ENCODE measurements at regions not wholly inside any gene's neighbourhood (a gene's known extent, or its start where the extent isn't known, plus 50 kb on each side); places are given as distances from the start of the nearest gene placed in this dataset.

DNA sequence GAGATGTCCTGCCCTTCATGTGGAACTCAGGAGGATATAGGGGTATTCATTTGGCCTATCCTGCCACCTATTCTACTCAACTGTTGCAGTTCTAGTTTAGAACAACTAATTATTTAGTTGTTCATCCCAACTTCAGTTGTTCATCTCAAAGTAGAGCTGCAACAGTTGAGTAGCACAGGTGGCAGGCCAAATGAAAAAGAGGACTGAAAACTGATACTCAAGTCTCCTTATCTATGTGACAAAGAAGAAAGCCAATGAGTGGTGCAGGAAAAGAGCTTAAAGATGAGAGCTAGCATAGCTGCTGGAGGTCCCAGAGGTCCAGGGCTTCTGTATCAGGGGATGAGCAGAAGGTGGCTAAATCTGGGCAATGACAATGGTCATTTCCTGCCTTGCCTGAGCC, 148.9 kb upstream of the KITLG start (continued):
- TF ChIP-seq, protein P1, sequence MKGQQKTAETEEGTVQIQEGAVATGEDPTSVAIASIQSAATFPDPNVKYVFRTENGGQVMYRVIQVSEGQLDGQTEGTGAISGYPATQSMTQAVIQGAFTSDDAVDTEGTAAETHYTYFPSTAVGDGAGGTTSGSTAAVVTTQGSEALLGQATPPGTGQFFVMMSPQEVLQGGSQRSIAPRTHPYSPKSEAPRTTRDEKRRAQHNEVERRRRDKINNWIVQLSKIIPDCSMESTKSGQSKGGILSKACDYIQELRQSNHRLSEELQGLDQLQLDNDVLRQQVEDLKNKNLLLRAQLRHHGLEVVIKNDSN (IDR thresholded peaks at IDR 0.05; ENCODE audit: borderline replicate concordance, low read depth), result no peak
- TF ChIP-seq ELF1 (IDR thresholded peaks at IDR 0.05), result no peak
- no peak for TF ChIP-seq GABPA (IDR thresholded peaks at IDR 0.05; ENCODE audit: low read depth)
- TF ChIP-seq, protein P2, sequence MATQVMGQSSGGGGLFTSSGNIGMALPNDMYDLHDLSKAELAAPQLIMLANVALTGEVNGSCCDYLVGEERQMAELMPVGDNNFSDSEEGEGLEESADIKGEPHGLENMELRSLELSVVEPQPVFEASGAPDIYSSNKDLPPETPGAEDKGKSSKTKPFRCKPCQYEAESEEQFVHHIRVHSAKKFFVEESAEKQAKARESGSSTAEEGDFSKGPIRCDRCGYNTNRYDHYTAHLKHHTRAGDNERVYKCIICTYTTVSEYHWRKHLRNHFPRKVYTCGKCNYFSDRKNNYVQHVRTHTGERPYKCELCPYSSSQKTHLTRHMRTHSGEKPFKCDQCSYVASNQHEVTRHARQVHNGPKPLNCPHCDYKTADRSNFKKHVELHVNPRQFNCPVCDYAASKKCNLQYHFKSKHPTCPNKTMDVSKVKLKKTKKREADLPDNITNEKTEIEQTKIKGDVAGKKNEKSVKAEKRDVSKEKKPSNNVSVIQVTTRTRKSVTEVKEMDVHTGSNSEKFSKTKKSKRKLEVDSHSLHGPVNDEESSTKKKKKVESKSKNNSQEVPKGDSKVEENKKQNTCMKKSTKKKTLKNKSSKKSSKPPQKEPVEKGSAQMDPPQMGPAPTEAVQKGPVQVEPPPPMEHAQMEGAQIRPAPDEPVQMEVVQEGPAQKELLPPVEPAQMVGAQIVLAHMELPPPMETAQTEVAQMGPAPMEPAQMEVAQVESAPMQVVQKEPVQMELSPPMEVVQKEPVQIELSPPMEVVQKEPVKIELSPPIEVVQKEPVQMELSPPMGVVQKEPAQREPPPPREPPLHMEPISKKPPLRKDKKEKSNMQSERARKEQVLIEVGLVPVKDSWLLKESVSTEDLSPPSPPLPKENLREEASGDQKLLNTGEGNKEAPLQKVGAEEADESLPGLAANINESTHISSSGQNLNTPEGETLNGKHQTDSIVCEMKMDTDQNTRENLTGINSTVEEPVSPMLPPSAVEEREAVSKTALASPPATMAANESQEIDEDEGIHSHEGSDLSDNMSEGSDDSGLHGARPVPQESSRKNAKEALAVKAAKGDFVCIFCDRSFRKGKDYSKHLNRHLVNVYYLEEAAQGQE (IDR thresholded peaks at IDR 0.05; ENCODE audit: low read depth, low read length), result no peak
- TF ChIP-seq NRF1 (IDR thresholded peaks at IDR 0.05; ENCODE audit: low read depth, low read length), result no peak
- TF ChIP-seq, protein P3, sequence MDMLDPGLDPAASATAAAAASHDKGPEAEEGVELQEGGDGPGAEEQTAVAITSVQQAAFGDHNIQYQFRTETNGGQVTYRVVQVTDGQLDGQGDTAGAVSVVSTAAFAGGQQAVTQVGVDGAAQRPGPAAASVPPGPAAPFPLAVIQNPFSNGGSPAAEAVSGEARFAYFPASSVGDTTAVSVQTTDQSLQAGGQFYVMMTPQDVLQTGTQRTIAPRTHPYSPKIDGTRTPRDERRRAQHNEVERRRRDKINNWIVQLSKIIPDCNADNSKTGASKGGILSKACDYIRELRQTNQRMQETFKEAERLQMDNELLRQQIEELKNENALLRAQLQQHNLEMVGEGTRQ (IDR thresholded peaks at IDR 0.05; ENCODE audit: borderline replicate concordance, low read depth, low read length), result no peak

DNA sequence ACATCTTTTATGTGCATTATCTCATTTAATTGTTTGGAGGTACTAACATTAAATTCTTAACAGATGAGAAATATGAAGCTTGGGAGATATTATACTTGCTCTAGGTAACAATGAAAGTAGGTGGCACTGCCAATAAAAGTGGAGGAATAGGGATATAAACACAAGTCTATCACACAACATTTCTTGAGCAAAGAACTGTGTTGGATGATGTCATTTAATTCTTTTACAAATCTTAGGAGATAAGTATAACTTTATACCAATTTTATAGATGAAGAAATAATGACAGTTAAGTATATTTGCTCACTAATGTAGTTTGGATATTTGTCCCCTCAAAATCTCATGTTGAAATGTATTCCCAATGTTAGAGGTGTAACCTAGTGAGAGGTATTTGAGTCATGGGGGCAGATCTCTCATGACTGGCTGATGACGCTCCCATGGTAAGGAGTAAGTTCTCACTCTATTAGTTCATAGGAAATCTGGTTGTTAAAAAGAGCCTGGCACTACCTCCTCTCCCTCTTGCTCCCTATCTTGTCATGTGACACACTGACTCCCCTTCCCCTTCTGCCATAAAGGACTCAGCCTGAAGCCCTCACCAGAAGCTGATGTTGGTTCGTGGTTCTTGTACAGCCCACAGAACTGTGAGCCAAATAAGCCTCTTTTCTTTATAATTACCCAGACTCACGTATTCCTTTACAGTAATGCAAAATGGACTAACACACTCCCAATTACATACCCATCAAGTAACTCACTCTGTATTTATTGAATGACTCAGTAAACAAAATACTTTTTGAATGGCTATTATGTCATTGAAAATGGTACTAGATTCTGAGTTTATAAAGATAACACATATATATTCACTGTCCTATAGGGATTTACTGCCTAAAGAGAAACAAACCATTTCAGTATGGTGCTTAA, 146.8 kb upstream of the KITLG start:
- CTCF ChIA-PET, result interaction anchor here (0.9 kb wide), 1 partner anchor 9 kb away, joined by 3 read pairs; no protein-coding TSS in a partner anchor

More for the DNA sequence above, 146.8 kb upstream of the KITLG start:
- DNase-seq, result no peak
- H3F3A ChIP-seq (replicated peaks; ENCODE audit: insufficient read depth), result no peaks in the 10 kb centered on the region
- H2AFZ ChIP-seq (ENCODE audit: low read depth), result no peak overlapping the region
- no peak overlapping the region for H3K4me2 ChIP-seq
- POLR2A ChIA-PET, result no interaction called here
- H3K9me2 ChIP-seq, result no peaks in the 10 kb centered on the region
- H3K79me2 ChIP-seq (ENCODE audit: insufficient read depth), result no peaks in the 10 kb centered on the region
- H3K27me3 ChIP-seq (ENCODE audit: insufficient read depth), result no peaks in the 10 kb centered on the region
- H4K20me1 ChIP-seq (ENCODE audit: insufficient read depth), result no peaks in the 10 kb centered on the region
- no peaks in the 10 kb centered on the region; a peak in 1 of 4 replicates for H3K4me1 ChIP-seq (ENCODE audit: control insufficient read depth in 1 of 2, insufficient read depth in 2 of 2, low read depth in 1 of 2, low read length in 1 of 2)
- H3K4me3 ChIP-seq (ENCODE audit: low read depth in 2 of 2, low read length in 1 of 2), result no peak overlapping the region
- H3K27ac ChIP-seq (ENCODE audit: low read depth in 2 of 2, low read length in 1 of 2), result no peak overlapping the region
- TF ChIP-seq NRF1 (IDR thresholded peaks at IDR 0.05; ENCODE audit: low read depth, low read length) (no peak), RCOR1 (IDR thresholded peaks at IDR 0.05; ENCODE audit: low read length) (no peak), YY1 (IDR thresholded peaks at IDR 0.05; ENCODE audit: low read depth) (no peak), JUND (IDR thresholded peaks at IDR 0.05) (no peak), TCF12 (IDR thresholded peaks at IDR 0.05) (no peak), EP300 (IDR thresholded peaks at IDR 0.05; ENCODE audit: borderline replicate concordance in 1 of 2, low read depth in 1 of 2, low read length in 1 of 2) (no peak), TEAD4 (IDR thresholded peaks at IDR 0.05; ENCODE audit: borderline replicate concordance, insufficient read depth) (no peak), TAF1 (IDR thresholded peaks at IDR 0.05; ENCODE audit: borderline replicate concordance, low read depth, low read length) (no peak), GABPA (IDR thresholded peaks at IDR 0.05; ENCODE audit: low read depth) (no peak), SIN3A (IDR thresholded peaks at IDR 0.05; ENCODE audit: borderline replicate concordance, low read depth, low read length) (no peak), GATA2 (CRISPR knock-in tag; IDR thresholded peaks at IDR 0.05) (no peak)
- TF ChIP-seq, protein P2 (IDR thresholded peaks at IDR 0.05; ENCODE audit: low read depth, low read length), result no peak
- TF ChIP-seq, protein P1 (IDR thresholded peaks at IDR 0.05; ENCODE audit: borderline replicate concordance, low read depth), result no peak
- TF ChIP-seq, protein P3 (IDR thresholded peaks at IDR 0.05; ENCODE audit: borderline replicate concordance, low read depth, low read length), result no peak
- TF ChIP-seq, protein P4, sequence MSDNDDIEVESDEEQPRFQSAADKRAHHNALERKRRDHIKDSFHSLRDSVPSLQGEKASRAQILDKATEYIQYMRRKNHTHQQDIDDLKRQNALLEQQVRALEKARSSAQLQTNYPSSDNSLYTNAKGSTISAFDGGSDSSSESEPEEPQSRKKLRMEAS (IDR thresholded peaks at IDR 0.05; ENCODE audit: low read depth), result no peak
- H3K36me3 ChIP-seq (replicated peaks in 1 of 2; ENCODE audit: control insufficient read depth in 1 of 2, insufficient read depth in 2 of 2, low read length in 1 of 2), result no peaks in the 10 kb centered on the region
- no peaks in the 10 kb centered on the region for H3K9me3 ChIP-seq
- WGBS (ENCODE audit: low lambda C conversion rate), result 69% methylated on average over 3 of the region's 3 CpGs
- H3K9ac ChIP-seq, result no peak overlapping the region
